Left colon (tissue), 2 donors: ENCODE measurements at regions not wholly inside any gene's neighbourhood (a gene's known extent, or its start where the extent isn't known, plus 50 kb on each side); places are given as distances from the start of the nearest gene placed in this dataset.

Experiments
- ATAC-seq: fragments of 200-7000 bp; cut with Tn5 transposase; one replicate; pipeline ENCODE4 v1.9.1; 2020; ENCODE audit warnings: mild to moderate bottlenecking, moderate library complexity
- DNase-seq, 2 donors: peaks; one replicate each; pipeline ENCODE4 v3.0.0-alpha.2; 2020
- intact Hi-C, 2 donors: fragments of 100-400 bp; cut with DNase I in 1 of 2; cut with micrococcal nuclease in 1 of 2; formaldehyde crosslinking; loops; one replicate each; pipeline versions ENCODE4 v1.11.2 to v1.14.0; 2022; cut with DNase I, micrococcal nuclease
- donor health status: DM: no; HTN: no; CAD: no.
- donor health status: DM: yes; HTN: yes; CAD: no.

GRCh38 chr12:115341442-115341841 is 657.5 kb upstream of the TBX3 start:
- no peak for ATAC-seq
- intact Hi-C loops = loop anchor here in 1 of 2 donors (5.0 kb wide), 1 partner anchor 659 kb away; the partner anchor contains the start of gene TBX3
- DNase-seq = peak; percentile 34 to 65

DNA sequence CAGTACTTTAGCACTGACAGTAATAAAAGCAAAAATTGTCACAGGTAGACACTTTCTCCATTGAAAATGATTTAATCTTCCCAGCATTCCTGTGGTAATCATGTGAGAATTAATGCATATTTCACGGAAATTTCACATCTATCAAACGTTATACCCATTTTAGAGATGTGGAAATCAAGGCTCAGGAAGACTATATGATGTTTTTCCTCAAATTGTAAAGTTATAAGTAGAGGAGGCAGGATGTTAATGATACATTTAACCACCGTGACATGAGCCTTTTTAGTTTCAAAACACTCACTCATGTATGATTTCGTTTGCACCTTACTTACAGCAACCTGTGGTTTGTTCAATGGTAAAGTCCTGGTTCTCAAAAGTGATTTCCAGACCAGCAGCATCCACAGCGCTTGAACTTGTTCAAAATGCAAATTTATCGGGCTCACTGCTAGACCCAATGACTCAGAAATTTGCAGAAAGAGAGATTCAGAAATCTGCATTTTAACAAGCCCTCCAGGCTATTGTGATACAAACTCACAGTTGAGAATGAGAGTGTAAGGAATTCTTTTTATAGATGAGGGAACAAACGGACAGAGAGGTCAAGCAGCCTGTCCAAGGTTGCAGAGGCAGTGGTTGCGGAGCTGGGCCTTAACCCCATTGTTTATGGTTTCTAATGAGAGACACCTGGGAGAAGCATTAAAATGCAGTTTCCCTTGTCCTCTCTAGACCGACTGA is 654.8 kb upstream of the TBX3 start:
- intact Hi-C loops = no loop called here
- DNase-seq (no peak), ATAC-seq (no peak)

GRCh38 chr12:115337693-115338543 is 653.9 kb upstream of the TBX3 start:
- DNase-seq = peak in 1 of 2 donors; percentile 34
- intact Hi-C loops = no loop called here
- ATAC-seq = peak; percentile 58

- intact Hi-C loops = no loop called here
- ATAC-seq = no peak
- DNase-seq = no peak
Measured at GRCh38 chr12:115336506-115336905, 652.5 kb upstream of the TBX3 start.

DNA sequence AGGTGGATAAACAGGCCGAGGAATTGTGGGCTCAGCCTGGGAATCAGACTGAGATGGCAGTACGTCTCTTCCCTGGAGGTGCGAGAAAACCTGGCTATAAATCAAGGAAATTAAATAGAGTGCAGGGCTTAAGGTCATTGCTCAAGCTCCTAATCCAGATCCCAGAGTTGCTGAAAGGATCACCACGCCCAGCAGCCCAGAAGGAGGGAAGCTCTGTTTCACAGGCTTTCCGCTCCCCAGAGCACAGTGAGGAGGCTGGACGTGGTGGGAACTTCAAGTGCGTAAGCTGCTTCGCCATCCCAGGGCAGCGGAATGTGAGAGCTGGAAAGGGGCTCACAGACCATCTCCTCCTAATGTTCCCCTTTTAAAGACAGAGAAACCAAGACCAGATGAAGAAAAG is 651.6 kb upstream of the TBX3 start:
- intact Hi-C loops = no loop called here
- peak; percentile 23 for ATAC-seq
- no peak for DNase-seq

GRCh38 chr12:115335048-115335447 is 651.1 kb upstream of the TBX3 start:
- ATAC-seq = no peak
- DNase-seq = no peak
- intact Hi-C loops = no loop called here

DNA sequence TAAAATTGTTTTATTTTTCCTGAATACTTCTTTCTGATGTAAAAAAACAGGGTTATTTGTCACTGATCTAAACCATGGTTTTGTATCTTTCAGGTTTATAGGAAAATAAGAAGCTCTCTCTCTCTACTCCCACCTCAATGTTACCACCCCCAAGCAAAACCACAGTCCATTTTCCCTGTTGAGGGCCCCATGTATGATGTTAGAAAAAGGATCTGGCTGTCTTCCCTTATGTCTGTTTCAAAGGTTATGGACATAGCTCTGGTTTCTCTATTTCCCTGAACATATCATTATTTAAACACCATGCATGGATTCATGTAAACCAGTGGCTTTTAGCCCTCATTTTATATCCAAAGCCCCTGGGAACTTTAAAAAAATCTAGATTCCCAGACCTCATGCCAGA is 649.0 kb upstream of the TBX3 start:
- ATAC-seq (no peak), DNase-seq (no peak)
- intact Hi-C loops = no loop called here

- intact Hi-C loops = no loop called here
- ATAC-seq (peak; percentile 76), DNase-seq (no peak)
Measured at GRCh38 chr12:115325858-115326257, 641.9 kb upstream of the TBX3 start.

- intact Hi-C loops = no loop called here
- no peak for DNase-seq
- ATAC-seq = no peak
Measured at GRCh38 chr12:115324949-115325593, 641.1 kb upstream of the TBX3 start.

DNA sequence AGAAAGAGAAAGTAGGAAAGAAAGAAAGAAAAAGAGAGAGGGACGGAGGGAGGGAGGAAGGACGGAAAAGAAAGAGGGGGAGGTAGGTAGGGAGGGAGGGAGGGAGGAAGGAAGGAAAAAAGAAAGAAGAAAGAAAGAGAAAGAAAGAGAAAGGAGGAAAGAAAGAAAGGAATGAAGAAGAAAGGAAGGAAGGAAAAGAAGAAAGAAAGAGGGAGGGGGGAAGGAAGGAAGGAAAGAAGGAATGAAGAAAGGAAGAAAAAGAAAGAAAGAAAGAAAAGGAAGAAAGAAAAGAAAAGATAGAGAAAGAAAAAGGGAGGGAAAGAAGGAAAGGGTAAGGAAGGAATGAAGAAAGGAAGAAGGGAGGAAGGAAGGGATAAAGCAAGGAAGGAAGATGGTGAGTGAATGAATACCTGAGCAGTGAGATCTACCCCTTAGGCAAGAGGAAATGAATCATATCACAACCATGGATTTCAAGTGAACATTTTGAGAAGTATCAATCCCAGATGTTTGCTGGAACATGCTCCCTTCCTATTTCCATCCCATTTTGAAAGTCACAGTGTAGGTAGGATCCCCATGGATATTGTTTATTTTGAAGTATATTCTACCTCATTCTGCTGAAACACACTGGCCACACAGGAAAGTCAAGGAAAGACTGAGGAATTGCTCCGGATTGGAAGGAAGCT is 639.4 kb upstream of the TBX3 start:
- intact Hi-C loops = no loop called here
- ATAC-seq (no peak), DNase-seq (no peak)

GRCh38 chr12:115322275-115322674 is 638.3 kb upstream of the TBX3 start:
- DNase-seq (no peak), ATAC-seq (no peak)
- intact Hi-C loops = no loop called here

GRCh38 chr12:115320967-115321366 is 637.0 kb upstream of the TBX3 start:
- ATAC-seq (no peak), DNase-seq (no peak)
- intact Hi-C loops = no loop called here

DNA sequence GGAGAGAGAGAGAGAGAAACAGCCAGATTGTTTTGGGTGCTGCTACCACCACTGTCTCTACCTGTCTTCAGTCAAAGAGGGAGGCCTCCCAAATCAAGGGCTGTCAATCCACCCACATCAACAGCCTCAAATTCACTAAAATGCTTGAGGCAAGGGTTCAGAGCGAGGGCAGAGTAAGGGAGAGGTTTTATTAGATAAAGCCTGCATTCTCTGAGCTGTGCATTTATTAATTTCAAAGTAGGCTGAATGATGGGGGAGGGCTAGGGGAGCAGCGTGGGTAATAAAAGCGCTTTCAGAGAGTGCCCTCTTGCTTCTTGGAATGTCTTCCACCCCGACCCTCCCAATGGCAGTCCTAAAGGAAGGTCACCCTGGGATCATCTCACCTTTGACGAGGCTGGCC is 636.5 kb upstream of the TBX3 start:
- no peak for ATAC-seq

DNA sequence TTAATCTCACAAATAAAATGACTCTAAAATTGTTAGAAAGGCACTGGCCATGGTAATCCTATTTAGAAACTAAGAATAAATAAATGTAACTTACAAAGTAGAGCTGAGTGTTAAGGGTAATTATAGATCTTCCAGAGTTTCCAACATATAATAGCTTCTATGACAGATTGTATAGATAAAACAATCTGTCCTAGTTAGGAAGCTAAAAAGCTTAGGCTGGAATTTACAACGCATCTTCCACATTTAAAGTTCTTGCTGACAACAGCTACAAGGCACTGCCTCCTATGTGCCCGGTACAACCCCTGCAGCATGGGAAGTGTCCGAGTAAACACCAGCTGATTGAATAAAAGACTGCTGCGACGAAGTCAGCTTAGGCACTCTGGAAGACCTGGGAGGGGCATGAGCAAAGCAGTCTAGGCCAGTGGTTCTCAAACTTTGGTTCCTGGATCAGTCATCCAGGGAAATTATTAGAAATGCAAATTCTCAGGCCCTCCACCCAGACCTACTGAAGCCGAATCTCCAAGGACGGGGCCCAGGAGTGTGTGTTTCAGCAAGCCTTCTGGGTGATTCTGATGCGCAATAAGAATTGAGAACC is 635.6 kb upstream of the TBX3 start:
- intact Hi-C loops = no loop called here
- DNase-seq (no peak), ATAC-seq (no peak)

More for the DNA sequence above, 636.5 kb upstream of the TBX3 start:
- DNase-seq = no peak
- intact Hi-C loops = no loop called here

- intact Hi-C loops = no loop called here
- DNase-seq (no peak), ATAC-seq (no peak)
Measured at GRCh38 chr12:115313929-115314328, 630.0 kb upstream of the TBX3 start.

- DNase-seq (no peak), ATAC-seq (no peak)
- intact Hi-C loops = no loop called here
Measured at GRCh38 chr12:115312901-115313300, 628.9 kb upstream of the TBX3 start.

GRCh38 chr12:115311875-115312274 is 627.9 kb upstream of the TBX3 start:
- intact Hi-C loops = no loop called here
- no peak for ATAC-seq
- DNase-seq = no peak

DNA sequence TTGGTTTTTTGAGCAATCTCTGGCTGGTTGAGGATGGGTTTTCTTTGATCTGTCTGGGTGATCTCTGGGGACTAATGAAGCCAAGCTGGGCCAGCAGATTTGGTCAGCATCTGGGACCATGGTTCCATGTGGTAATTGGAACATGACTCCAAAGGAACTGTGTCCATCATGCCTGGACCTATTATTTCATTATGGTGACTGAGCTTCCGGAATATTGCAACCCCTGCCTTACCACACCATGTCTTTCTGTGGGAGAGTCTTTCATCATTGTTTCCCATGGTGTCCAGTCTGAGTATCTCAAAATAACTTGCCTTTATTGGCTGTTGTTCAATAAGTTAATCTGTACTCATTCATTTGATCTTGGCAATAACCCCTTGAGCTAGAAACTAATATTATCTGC is 624.9 kb upstream of the TBX3 start:
- ATAC-seq (no peak), DNase-seq (no peak)
- intact Hi-C loops = no loop called here

- intact Hi-C loops = no loop called here
- no peak for ATAC-seq
- no peak for DNase-seq
Measured at GRCh38 chr12:115306380-115306779, 622.4 kb upstream of the TBX3 start.
